ENCODE measurements at regions not wholly inside any gene's neighbourhood (a gene's known extent, or its start where the extent isn't known, plus 50 kb on each side); places are given as distances from the start of the nearest gene placed in this dataset.

DNA sequence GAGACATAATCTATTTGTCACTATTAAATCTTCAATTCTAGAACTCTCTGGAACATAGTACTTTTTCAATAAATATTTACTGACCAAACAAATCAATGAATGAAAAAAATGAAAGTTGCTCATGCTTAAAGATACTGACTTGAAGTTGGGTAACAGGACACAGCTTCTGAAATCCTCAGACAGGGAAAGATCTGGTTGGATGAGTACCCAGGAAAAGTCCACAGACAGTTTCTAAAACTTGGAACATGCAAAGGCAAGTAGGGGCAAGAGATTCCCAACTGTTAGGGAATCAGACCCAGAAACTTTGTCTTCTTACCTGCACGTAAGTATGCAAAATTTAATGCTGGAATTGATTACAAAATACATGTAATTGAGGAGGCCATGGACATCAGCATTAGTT, 366.2 kb downstream of the ACTL7B start:
- ATAC-seq (ENCODE audit: low read depth) (no peak), DNase-seq (no peak)
- Mint-ChIP-seq H3K4me3 (no peak overlapping the region), H3K36me3 (ENCODE audit: low read depth) (no peaks in the 10 kb centered on the region), H3K27me3 (no peaks in the 10 kb centered on the region), H3K4me1 (no peaks in the 10 kb centered on the region), H3K27ac (no peak overlapping the region), H3K9me3 (no peaks in the 10 kb centered on the region)
- CTCF ChIA-PET, result no interaction called here
- no peak for TF ChIP-seq CTCF (IDR thresholded peaks at IDR 0.05)
- POLR2A ChIA-PET, result no interaction called here
- intact Hi-C loops (cut with micrococcal nuclease), result no loop called here

- POLR2A ChIA-PET, result no interaction called here
These were observed 369.0 kb downstream of the ACTL7B start for GRCh38 chr9:108486831-108487230.

DNA sequence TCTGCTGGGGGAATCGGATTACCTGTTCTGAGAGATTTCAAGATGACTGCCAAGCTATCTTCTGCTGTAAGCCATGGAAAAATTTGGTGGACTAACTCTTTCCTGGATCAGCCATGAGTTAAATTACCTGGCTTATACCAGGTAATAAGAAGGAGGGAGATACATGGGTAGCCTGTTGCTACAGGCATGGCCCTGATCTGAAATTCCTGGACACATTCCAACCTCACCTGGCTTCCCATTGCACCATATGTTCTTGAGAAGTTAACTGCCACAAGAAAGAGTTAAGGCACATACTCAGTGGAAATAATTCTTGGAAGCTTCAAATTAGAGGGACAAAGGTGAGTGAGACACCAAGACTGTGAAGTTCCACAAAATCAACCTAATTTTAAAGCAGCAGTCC, 371.3 kb downstream of the ACTL7B start:
- Mint-ChIP-seq H3K4me1 (no peaks in the 10 kb centered on the region), H3K4me3 (no peak overlapping the region), H3K27me3 (no peaks in the 10 kb centered on the region), H3K27ac (no peak overlapping the region), H3K36me3 (ENCODE audit: low read depth) (no peaks in the 10 kb centered on the region), H3K9me3 (no peaks in the 10 kb centered on the region)
- ATAC-seq (ENCODE audit: low read depth) (no peak), DNase-seq (no peak)
- POLR2A ChIA-PET, result no interaction called here
- intact Hi-C loops (cut with micrococcal nuclease), result no loop called here
- TF ChIP-seq CTCF (IDR thresholded peaks at IDR 0.05), result no peak
- CTCF ChIA-PET, result no interaction called here

More at GRCh38 chr9:108486831-108487230, 369.0 kb downstream of the ACTL7B start:
- Mint-ChIP-seq H3K27me3 (no peaks in the 10 kb centered on the region), H3K36me3 (ENCODE audit: low read depth) (no peaks in the 10 kb centered on the region), H3K27ac (no peak overlapping the region), H3K4me3 (no peak overlapping the region), H3K4me1 (no peaks in the 10 kb centered on the region), H3K9me3 (no peaks in the 10 kb centered on the region)
- no peak for TF ChIP-seq CTCF (IDR thresholded peaks at IDR 0.05)
- CTCF ChIA-PET, result no interaction called here
- ATAC-seq (ENCODE audit: low read depth) (no peak), DNase-seq (no peak)
- intact Hi-C loops (cut with micrococcal nuclease), result no loop called here

- DNase-seq (no peak), ATAC-seq (ENCODE audit: low read depth) (no peak)
- intact Hi-C loops (cut with micrococcal nuclease), result no loop called here
- Mint-ChIP-seq H3K4me1 (no peaks in the 10 kb centered on the region), H3K4me3 (no peak overlapping the region), H3K9me3 (no peaks in the 10 kb centered on the region), H3K36me3 (ENCODE audit: low read depth) (no peaks in the 10 kb centered on the region), H3K27me3 (no peaks in the 10 kb centered on the region), H3K27ac (no peak overlapping the region)
- TF ChIP-seq CTCF (IDR thresholded peaks at IDR 0.05), result no peak
- CTCF ChIA-PET, result no interaction called here
- POLR2A ChIA-PET, result no interaction called here
These were observed 372.1 kb downstream of the ACTL7B start for GRCh38 chr9:108483676-108484075.

- no peak for DNase-seq
- Mint-ChIP-seq H3K9me3 (no peaks in the 10 kb centered on the region), H3K36me3 (ENCODE audit: low read depth) (no peaks in the 10 kb centered on the region), H3K4me1 (no peaks in the 10 kb centered on the region), H3K27ac (no peak overlapping the region), H3K27me3 (no peaks in the 10 kb centered on the region), H3K4me3 (no peak overlapping the region)
- POLR2A ChIA-PET, result no interaction called here
- no peak for ATAC-seq (ENCODE audit: low read depth)
- no peak for TF ChIP-seq CTCF (IDR thresholded peaks at IDR 0.05)
- intact Hi-C loops (cut with micrococcal nuclease), result no loop called here
- CTCF ChIA-PET, result no interaction called here
These were observed 375.7 kb downstream of the ACTL7B start for GRCh38 chr9:108479989-108480652.
